ENCODE measurements at regions not wholly inside any gene's neighbourhood (a gene's known extent, or its start where the extent isn't known, plus 50 kb on each side); places are given as distances from the start of the nearest gene placed in this dataset.

- no peaks in the 10 kb centered on the region for H3K36me3 ChIP-seq (ENCODE audit: control insufficient read depth in 2 of 2, extremely low read depth in 1 of 2, insufficient read depth in 2 of 2, low read length in 2 of 2)
- no peak overlapping the region for H3K4me3 ChIP-seq (ENCODE audit: control insufficient read depth in 2 of 3, extremely low read depth in 1 of 3, insufficient read depth in 2 of 3, low read depth in 1 of 3, low read length in 3 of 3)
- H3K9me3 ChIP-seq (ENCODE audit: control insufficient read depth, low read depth, low read length) = no peaks in the 10 kb centered on the region
- no peak for TF ChIP-seq EZH2 (IDR thresholded peaks at IDR 0.05; ENCODE audit: low read length)
- no peak for TF ChIP-seq CTCF (optimal IDR thresholded peaks at IDR 0.05 in 1 of 3, IDR thresholded peaks at IDR 0.05 in 1 of 3, conservative IDR thresholded peaks at IDR 0.05 in 1 of 3; ENCODE audit: extremely low read depth in 1 of 3, insufficient read depth in 2 of 3, low read length in 3 of 3)
- H3K9ac ChIP-seq (ENCODE audit: control insufficient read depth, extremely low read depth, insufficient read depth, low read length) = no peak overlapping the region
- H2AFZ ChIP-seq (ENCODE audit: control insufficient read depth, low read length) = no peak overlapping the region
- dilution Hi-C loops (cut with MboI; ENCODE audit: extremely low pct_ligation_motif_present, low sequenced_read_pairs) = no loop called here
- H3K79me2 ChIP-seq (ENCODE audit: control insufficient read depth, insufficient read depth, low read length) = no peaks in the 10 kb centered on the region
- H3K27me3 ChIP-seq (ENCODE audit: control insufficient read depth, extremely low read depth, insufficient read depth, low read length) = no peaks in the 10 kb centered on the region
- H3K27ac ChIP-seq (ENCODE audit: control insufficient read depth, insufficient read depth, low read length) = no peak overlapping the region
- no peak overlapping the region for H3K4me2 ChIP-seq (ENCODE audit: control insufficient read depth, extremely low read depth, insufficient read depth, low read depth, low read length)
- no peaks in the 10 kb centered on the region for H3K9me1 ChIP-seq (ENCODE audit: control insufficient read depth, extremely low read depth, insufficient read depth, low read length)
- H3K4me1 ChIP-seq (ENCODE audit: control insufficient read depth, extremely low read depth, insufficient read depth, low read length) = no peaks in the 10 kb centered on the region
- no peak for FAIRE-seq
- no peaks in the 10 kb centered on the region for H4K20me1 ChIP-seq (ENCODE audit: control insufficient read depth, extremely low read depth, insufficient read depth, low read length)
- DNase-seq (ENCODE audit: low read depth, low spot score) = no peak
Measured at GRCh38 chr17:51391982-51392654, 131.8 kb downstream of the UTP18 start.

- no peaks in the 10 kb centered on the region for H4K20me1 ChIP-seq (ENCODE audit: control insufficient read depth, extremely low read depth, insufficient read depth, low read length)
Measured at GRCh38 chr17:51395621-51396020, 135.3 kb downstream of the UTP18 start.

More at GRCh38 chr17:51395621-51396020, 135.3 kb downstream of the UTP18 start:
- Histone ChIP-seq H3K9me1 (ENCODE audit: control insufficient read depth, extremely low read depth, insufficient read depth, low read length) (no peaks in the 10 kb centered on the region), H3K27me3 (ENCODE audit: control insufficient read depth, extremely low read depth, insufficient read depth, low read length) (no peaks in the 10 kb centered on the region), H3K9ac (ENCODE audit: control insufficient read depth, extremely low read depth, insufficient read depth, low read length) (no peak overlapping the region), H3K4me1 (ENCODE audit: control insufficient read depth, extremely low read depth, insufficient read depth, low read length) (no peaks in the 10 kb centered on the region), H3K27ac (ENCODE audit: control insufficient read depth, insufficient read depth, low read length) (no peak overlapping the region), H3K36me3 (ENCODE audit: control insufficient read depth in 2 of 2, extremely low read depth in 1 of 2, insufficient read depth in 2 of 2, low read length in 2 of 2) (no peaks in the 10 kb centered on the region), H2AFZ (ENCODE audit: control insufficient read depth, low read length) (no peak overlapping the region), H3K4me2 (ENCODE audit: control insufficient read depth, extremely low read depth, insufficient read depth, low read depth, low read length) (no peak overlapping the region), H3K4me3 (ENCODE audit: control insufficient read depth in 2 of 3, extremely low read depth in 1 of 3, insufficient read depth in 2 of 3, low read depth in 1 of 3, low read length in 3 of 3) (no peak overlapping the region), H3K9me3 (ENCODE audit: control insufficient read depth, low read depth, low read length) (no peaks in the 10 kb centered on the region), H3K79me2 (ENCODE audit: control insufficient read depth, insufficient read depth, low read length) (no peaks in the 10 kb centered on the region)
- DNase-seq (ENCODE audit: low read depth, low spot score) (no peak), FAIRE-seq (no peak)
- TF ChIP-seq EZH2 (IDR thresholded peaks at IDR 0.05; ENCODE audit: low read length) (no peak), CTCF (optimal IDR thresholded peaks at IDR 0.05 in 1 of 3, IDR thresholded peaks at IDR 0.05 in 1 of 3, conservative IDR thresholded peaks at IDR 0.05 in 1 of 3; ENCODE audit: extremely low read depth in 1 of 3, insufficient read depth in 2 of 3, low read length in 3 of 3) (no peak)
- dilution Hi-C loops (cut with MboI; ENCODE audit: extremely low pct_ligation_motif_present, low sequenced_read_pairs) = no loop called here
